ENCODE measurements at regions not wholly inside any gene's neighbourhood (a gene's known extent, or its start where the extent isn't known, plus 50 kb on each side); places are given as distances from the start of the nearest gene placed in this dataset.

GRCh38 chr11:95375886-95376285 lies 144.9 kb upstream of the SESN3 start:
- no peak for TF ChIP-seq POLR2AphosphoS5 (IDR thresholded peaks at IDR 0.05)
- no peak for TF ChIP-seq POLR2A (IDR thresholded peaks at IDR 0.05)
- no peak for TF ChIP-seq CTCF (IDR thresholded peaks at IDR 0.05 in 8 of 11, conservative IDR thresholded peaks at IDR 0.05 in 3 of 11)

Measured in spleen (tissue), 7 donors.